Muscle of arm (tissue), 1 donor: ENCODE measurements at regions not wholly inside any gene's neighbourhood (a gene's known extent, or its start where the extent isn't known, plus 50 kb on each side); places are given as distances from the start of the nearest gene placed in this dataset.

Source experiments
- DNase-seq: peaks from one replicate; pipeline ENCODE4 v3.0.0-alpha.2; 2013

DNA sequence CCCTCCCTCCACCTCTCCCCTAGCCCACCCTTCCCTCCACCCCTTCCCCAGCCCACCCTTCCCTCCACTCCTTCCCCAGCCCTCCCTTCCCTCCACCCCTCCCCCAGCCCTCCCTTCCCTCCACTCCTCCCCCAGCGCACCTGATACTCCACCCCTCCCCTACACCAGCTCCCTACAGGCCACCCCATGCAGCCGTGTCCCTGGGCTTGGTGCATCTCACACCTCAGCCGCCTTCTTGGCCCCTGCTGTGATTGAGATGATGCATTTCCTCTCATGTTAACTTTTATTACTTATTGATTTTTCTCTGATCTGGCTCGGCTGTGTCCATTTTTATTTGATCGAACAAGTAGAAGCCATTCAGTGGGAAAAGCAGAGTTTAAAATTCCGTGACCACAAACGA lies 243.8 kb downstream of the MATN1 start:
- DNase-seq = no peak

DNA sequence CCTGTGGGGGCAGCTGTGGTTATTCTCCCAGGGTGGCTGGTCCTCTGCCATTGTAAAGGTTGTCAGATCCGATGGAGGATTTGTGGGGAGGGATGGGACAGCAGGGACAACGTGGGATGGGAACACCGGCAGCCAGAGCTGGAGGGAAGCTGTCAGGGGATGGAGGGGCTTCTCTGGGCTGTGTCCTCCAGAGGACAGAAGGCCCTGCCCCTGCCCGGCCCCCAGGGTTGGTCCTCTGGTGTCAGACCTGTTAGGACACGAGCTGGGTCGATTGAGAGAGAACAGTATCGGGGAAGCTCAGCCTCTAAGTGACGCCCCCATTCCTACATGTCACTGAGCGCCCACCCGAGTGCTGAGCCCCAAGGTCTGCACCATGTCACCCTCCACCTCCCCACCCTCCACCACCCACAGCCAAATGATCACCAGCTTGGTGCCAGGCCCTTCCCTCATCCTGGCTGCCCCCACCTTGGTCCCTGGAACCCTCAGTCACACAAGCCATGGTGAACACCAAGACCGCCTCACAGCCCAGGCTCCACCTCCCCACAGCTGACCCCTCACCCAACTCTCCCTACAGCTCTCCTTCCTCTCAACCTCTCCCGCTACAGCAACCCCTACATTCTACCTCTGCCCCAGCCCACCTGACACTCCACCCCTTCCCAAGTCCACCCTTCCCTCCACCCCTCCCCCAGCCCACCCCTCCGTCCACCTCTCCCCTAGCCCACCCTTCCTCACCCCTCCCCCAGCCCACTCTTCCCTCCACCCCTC lies 244.4 kb downstream of the MATN1 start:
- no peak for DNase-seq

DNA sequence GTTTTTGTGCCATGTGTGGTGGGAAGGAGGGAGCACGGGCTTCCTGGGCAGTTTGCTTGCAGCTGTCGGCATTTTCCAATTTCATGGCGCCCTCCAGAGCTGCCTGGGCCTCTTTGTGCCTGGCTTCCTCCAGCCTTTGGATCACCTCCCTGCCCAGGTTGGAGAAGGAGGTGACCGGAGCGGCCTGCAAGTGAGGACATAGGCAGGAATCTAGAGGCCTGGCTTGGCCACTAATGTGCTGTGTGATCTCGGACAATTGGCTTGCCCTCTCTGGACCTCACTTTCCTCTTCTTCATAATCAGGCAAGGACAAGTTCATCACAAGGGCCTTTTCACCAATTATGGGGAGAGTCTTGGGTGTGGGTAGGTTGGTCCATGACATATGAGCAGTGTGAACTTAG lies 245.1 kb downstream of the MATN1 start:
- DNase-seq = no peak

DNA sequence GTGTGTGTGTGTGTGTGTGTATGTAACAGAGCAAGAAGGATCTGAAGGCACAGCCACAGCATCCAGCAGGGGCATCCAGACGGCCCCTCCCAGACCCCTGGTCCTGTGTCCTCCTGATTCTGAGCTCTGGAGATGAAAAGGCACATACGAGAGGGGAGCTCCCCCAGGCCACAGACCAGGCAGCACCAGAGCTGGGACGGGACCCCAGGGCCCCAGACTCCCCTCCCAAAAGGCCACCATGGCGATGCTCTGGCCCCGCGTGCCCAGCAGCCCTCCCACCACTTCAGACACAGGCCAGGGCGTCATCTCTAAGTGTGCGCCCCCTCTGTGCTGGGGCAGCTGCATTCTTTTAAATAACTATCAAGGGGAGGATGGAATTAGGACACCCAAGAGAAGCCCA lies 245.8 kb downstream of the MATN1 start:
- no peak for DNase-seq

DNA sequence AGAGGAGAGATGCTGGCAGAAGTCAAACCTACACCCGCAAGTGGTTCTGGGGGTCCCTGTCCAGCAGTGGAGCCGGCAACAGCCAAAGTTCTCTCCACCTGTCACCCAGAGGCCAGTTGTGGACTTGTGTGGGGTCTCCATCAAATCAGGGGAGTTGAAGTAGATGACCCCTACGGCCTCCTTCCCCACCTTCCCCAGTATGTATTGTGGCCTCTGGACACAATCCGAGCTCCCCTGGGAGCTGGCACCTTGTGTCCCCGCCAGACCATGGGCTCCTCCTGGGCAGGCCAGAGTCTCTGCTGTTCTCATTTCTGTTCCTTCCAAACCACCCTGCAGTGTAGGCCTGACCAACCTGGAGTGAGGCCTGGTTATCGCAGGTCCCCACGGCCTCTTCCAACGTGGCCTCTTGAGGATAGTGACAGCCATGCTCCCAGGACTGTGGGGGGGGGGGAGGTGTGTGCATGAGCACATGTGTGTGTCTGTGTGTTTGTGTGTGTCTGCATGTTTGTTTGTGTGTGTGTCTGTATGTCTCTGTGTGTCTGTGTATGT lies 246.4 kb downstream of the MATN1 start:
- DNase-seq = no peak

DNA sequence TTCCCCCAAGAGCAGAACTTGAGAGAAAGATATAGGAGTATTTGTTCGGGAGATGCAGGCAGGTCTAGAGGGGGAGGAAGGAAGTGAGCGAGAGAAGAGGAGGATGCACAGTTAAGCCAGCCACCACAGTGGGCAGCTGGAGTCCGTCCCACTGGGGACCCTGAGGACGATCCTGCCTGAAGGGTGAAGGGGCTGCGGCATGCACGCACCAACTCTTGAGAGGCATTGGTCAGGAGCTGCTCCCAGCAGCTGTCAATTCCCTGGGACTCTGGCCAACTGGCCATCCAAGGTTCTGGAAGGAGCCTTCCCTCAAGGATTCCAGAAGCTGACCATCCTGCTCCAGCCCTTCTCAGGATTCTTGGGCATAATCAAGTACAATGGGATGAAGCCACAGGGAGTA lies 246.9 kb downstream of the MATN1 start:
- DNase-seq = no peak

DNA sequence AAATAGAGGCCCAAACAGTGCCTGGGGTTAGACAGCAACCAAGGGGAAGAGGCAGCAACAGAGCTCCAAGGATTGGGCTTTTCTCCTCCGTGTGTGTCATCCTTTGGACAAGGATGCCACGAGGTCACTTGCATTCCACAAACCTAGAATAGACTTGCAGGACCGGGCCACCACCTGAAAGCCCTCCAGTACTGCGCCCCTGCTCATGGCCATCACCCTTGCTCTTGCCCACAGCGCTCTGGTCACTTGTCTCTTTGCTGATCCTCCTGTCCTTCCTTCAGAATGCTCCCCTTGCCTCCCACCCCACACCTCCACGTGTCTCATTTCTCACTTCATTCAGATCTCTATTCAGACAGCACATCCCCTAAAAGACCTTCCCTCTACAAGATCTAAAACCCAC lies 247.4 kb downstream of the MATN1 start:
- no peak for DNase-seq

DNA sequence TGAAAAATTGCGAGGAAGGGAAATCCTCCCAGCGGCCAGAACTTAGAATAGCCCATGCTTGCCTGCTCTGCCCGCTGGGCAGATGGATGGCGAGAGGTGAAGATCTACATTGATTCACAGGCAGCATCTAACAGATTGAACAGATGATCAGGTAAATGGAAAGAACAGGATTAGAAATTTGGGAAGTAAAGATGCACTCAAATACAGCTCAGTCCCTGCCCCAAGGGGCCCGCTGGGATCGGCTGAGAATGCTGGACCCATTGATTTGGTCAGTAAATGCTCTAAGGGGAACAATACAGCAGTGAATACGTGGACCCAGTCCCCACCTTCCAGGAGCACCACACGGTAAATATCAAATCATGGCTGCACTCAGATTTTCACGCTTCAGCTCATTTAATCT lies 248.2 kb downstream of the MATN1 start:
- no peak for DNase-seq

DNA sequence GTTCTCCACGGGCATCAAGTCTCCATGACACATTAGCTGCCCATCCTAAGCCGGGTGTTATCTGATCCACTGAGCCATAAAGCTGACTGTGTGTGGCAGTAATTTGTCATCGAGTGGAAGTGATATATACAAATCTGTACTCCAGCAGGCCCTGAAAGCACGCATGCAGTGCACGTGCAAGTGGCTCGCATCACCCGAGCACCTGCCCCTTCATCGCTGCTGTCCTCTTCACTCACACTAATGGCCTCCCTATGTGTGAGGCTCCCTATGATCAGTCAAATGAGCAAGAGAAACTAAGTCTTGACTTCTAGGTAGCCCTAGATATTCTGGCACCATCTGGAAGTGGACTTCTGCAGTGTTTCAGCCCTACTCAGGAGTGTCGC lies 248.6 kb downstream of the MATN1 start:
- no peak for DNase-seq

DNA sequence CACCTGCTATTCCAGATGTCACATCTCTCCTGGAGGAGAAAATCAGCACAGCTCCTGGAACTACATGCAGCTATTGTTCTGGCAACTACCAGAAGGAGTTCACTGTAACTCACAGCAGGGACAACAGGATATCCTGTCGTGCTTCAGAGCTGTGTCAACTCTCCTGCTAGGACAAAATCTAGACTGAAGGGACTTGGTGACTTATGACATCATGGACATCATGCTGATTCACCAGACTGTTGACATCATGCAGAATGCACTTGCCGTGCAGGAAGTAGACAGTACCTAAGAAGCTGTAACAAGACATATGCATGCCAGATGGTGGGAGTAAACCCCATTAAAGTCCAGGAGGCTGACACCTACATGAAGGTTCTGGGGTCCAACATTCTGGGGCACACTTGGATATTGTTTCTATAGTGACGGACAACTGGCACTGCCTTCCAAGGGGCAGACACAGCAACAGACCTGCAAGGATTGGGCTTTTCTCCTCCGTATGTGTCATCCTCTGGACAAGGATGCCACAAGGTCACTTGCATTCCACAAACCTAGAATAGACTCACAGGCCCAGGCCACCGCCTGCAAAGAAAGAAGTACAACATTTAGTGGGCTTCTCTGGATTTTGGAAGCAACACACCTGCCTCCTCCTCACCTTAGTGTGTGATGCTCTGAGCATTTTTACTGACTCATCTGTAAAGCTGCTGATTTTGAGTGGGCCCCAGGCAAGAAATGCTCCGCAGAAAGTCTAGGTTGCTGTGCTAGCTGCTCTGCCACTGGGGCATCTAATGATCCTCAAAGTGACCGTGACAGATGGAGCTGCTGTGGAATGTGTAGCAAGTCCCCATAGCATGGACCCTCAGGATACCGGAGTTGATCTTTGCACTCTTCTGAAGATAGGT lies 249.2 kb downstream of the MATN1 start:
- DNase-seq = no peak

DNA sequence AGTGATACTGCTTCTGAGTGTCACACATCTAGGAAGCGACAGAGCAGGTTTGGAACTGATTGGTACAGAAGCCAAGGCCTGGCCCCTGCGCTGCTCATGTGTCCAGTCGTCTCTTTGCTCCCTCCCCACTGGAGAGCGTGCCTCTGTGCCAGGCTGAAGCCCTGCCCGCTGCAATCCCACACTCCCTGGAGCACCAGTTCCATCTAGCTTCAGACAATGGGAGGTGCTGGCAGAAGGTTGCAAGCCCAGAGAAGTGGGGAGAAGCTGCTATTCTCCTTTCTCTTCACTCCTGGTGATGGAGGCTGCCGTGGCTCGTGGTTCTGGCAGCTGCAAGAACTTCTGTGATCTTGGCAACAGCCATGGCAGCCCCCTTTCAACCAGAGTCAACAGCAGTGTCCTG lies 250.9 kb downstream of the MATN1 start:
- no peak for DNase-seq

DNA sequence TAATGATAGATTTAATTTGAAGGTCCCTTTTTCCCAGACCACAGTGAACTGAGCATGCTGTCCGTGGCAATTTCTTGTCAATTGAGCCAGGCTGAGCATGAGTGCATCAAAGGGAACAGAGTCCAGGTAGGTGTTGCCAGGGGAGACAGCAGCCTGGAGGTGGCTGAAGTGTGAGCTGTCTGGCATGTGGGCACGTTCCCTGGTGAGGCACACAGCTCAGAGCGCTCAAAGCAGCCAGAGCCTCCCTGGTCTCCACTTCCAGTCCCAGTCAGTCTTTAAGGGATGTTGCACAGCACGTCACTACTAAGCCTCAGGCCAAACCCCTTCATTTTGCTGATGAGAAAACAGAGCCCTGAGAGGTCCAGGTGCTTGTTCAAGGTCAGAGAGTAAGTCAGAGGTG lies 251.4 kb downstream of the MATN1 start:
- no peak for DNase-seq

DNA sequence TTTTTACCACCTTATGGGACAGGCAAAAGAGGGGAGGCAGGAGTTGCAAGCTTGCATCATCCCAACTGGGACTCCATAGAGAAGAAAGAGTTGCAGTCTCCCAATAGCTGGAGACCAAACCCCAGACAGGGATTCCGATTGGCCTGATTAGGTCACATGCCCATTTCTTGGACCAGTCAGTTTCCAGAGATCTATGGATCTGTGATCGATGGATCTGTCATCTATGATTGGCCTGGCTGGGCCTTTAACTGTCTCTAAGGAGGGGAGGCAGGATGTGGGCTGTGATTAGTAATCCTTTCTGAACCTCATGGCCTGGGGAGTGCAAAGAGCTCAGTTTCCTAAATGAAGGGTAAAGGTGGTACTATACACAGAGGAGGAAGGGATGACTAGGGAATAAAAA lies 252.1 kb downstream of the MATN1 start:
- no peak for DNase-seq

DNA sequence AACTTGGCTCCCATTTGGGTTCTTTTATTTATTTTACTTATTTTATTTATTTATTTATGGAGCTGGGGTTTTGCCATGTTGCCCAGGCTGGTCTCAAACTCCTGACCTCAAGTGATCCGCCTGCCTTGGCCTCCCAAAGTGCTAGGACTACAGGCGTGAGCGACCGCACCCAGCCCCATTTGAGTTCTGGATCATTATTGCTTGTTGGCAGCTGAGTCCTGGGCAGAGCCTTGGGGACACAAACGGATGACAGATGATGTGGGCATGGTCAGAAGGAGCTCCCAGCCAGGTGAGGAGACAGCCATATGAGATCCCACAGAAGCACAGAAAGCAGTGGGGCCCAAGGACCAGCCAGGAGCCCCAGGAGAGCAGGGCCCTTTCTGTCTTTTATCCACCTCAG lies 254.0 kb downstream of the MATN1 start:
- DNase-seq = no peak

DNA sequence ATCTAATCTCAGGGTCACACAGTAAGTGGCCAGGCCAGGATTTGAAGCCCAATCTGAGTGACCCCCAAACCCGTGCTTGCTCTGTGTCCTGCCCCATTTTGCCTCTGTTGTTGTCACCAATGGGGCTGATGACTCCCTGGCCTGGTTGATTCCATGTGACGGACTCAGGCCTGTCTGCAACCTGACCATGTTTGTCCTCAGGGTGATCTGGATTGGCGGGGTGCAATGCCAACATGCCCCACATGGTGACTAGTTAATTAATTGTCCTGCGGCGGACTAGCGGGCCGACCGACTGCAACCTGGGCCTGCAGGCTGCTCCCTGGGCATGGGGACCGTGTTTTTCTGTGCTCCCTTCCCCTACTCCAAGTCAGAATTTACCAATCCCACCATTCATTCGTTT lies 256.3 kb downstream of the MATN1 start:
- no peak for DNase-seq

DNA sequence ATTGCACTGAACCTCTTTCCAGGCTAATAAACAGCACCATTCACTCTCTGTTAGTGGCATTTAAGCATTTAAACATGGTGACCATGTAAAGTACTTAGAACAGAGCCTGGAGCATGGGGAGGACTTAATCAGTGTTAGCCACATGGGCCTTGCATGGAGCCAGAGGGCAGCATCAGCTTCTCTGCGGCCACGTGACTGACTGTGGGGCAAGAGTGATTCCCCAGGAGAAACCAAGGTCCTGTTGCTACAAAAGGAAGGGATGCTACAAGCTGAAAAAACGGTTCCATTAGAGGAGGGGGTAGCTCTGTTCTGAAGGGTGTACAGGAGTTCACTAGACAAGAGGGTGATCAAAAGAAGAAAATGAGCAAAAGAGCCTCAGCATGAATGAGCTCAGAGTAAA lies 256.8 kb downstream of the MATN1 start:
- DNase-seq = no peak

DNA sequence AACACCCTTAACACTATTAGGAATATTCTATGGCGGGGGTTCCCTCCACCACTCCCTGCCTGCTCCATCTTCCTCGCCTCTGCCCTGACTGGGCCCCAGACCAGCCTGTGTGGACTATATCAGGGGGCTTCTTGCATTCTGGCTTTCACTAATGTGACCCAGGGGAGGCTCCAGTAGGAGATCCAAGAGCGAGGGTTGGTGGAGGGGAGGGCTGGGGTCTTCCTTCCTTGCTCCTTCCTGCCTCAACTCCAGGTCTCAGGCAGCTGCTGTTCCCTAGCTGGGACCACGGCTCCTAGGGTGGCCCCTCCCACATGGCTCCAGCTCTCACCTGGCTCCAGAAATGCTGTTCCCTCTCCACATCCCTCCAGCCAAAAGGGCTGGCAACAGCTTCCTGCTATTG lies 257.4 kb downstream of the MATN1 start:
- DNase-seq = no peak

DNA sequence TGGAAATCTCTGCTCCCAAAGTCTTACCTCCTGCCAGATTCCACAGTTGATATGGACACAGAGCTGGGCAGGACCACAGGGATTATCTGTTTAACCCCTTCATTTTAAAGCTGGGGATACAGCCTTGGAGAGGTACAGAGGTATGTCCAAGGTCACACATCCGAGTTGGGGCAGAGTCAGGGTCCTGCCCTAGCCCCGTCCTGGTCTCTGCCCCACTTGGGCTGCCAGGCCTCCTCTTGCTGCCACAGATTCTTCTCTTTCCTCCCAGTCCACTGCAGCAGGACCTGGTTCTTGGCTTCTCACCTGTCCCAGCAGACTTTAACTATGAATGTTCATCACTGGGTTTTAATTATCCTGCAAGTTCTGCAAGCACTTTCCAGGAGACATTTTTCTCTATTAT lies 258.3 kb downstream of the MATN1 start:
- DNase-seq = no peak

DNA sequence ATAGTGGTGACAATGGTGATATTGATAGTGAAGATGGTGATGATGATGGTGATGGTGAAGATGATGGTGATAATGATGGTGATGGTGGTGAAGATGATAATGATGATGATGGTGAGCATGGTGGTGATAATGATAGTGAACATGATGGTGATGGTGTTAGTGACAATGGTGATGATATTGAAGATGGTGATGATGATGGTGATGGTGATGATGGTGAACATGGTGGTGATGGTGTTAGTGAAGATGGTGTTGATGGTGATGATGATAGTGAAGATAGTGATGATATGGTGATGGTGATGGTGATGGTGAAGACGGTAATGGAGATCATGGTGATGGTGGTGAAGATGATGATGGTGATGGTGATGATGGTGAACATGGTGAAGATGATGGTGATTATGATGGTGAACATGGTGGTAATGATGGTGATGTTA lies 259.2 kb downstream of the MATN1 start:
- no peak for DNase-seq

DNA sequence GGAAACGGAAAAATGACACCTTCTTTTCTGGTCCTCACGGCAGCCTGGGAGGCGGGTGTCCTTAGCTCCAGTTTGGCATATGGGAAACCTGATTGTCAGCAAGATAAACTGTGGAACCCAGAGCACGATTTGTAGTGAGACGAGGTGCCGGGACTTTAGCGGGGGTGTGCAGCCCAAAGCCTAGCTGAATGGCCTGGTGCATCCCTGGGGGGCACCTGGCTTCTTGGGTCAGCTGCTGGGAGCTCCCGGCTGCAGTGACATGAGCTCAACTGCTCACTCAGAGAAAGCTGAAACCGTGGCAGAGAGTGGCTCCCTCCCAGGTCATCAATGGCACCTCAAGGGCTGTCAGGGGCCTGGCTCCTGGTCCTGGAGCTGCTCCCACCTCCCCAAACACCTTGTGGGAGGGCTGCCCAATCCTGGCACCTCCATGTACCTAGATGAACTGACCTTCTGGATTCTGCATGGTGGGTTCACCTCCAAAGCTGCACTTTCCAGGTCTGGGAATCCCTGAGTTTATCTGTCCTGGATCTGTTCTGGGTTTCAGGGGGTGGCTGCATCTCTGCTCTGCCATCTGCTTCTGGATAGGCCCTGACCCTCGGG lies 260.5 kb downstream of the MATN1 start:
- DNase-seq = no peak

DNA sequence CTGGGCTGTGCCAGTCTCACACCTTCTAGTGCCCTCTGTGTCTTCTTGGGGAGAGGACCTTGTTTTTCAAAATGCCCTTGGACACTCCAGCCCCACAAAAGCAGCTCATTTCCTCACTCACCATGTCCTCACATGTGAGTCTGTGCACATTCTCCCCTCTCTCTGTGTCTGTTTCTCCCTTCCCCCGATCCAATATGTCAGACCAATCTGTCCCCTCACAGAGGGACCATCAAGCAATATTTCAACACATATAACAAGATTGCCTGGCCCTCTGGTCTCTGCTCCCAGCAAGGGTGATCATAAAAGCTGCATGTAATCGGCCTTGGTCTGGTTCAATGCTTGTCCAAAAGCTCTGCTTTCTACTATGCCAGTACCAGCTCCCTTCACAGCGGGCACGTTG lies 261.2 kb downstream of the MATN1 start:
- DNase-seq = no peak

DNA sequence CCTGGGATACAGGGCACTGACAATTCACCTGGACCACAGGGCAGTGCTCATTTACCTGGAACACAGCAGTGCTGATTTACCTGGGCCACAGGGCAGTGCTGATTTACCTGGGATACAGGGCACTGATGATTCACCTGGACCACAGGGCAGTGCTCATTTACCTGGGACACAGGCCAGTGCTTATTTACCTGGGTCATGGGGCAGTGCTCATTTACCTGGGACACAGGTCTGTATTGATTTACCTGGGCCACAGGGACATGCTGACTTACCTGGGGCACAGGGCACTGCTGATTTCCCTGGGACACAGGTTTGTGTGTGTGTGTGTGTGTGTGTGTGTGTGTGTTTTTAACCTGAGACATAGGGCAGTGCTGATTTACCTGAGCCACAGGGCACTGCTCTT lies 261.7 kb downstream of the MATN1 start:
- no peak for DNase-seq

DNA sequence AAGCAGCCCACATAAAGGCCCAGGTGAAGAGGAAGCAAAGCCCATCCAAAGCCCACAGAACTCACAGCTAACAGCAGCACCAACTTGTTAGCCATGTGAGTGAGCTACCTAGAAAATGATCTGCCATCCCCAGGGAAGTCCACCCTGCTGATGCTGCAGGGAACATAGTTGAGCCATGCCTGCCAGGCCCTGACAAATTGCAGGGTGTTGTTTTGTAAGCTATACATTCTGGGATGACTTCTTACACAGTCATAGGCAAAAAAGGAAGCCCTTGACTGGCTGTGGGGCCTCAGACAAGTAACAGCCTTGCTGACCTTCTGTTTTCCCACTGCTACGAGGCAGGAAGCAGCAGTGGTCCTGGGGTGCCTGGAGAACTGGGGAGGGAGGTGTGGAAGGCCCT lies 262.7 kb downstream of the MATN1 start:
- DNase-seq = no peak
